CD4-positive, alpha-beta T cell (primary cell): ENCODE measurements at regions not wholly inside any gene's neighbourhood (a gene's known extent, or its start where the extent isn't known, plus 50 kb on each side); places are given as distances from the start of the nearest gene placed in this dataset.
A peak's percentile ranks its signal among the peaks of the same experiment; 100 is the strongest.

ENCODE experiments used
- ATAC-seq: fragments of 200-7000 bp; cut with Tn5 transposase; one replicate; pipeline ENCODE4 v1.10.0; 2022; ENCODE audit warnings: mild to moderate bottlenecking; ENCODE audit not compliant: poor library complexity
- CTCF ChIA-PET: fragments of 350-600 bp; sonication (Branson Sonifier 250); formaldehyde crosslinking; loops from one replicate; lab custom pipeline; 2021; ENCODE audit warnings: antibody characterized with exemption, inconsistent platforms; lab: Charles Lee
- POLR2A ChIA-PET: fragments of 350-600 bp; sonication (Branson Sonifier 250); formaldehyde crosslinking; loops from one replicate; lab custom pipeline; 2021; ENCODE audit warnings: antibody characterized with exemption, inconsistent platforms; lab: Charles Lee
- DNase-seq, 14 experiments: peaks; one replicate each; pipeline ENCODE4 v3.0.0-alpha.2; 2013 to 2020; ENCODE audit warnings: mixed read lengths in 2 of 14
- H3K27ac ChIP-seq, 2 donors: one replicate each; pipeline versions ENCODE4 v1.5.1 to v1.7.0; 2013; ENCODE audit warnings: low read length in 2 of 2, low read depth in 1 of 2, mild to moderate bottlenecking in 1 of 2
- H3K27me3 ChIP-seq, 2 experiments: 1 replicate in 1 of 2; 2 replicates in 1 of 2; pipeline versions ENCODE4 v1.6.1 to v1.7.0; 2013; ENCODE audit warnings: low read length in 2 of 2, control low read depth in 1 of 2, mild to moderate bottlenecking in 1 of 2, moderate library complexity in 1 of 2; ENCODE audit not compliant: insufficient read depth in 2 of 2, control insufficient read depth in 1 of 2
- H3K36me3 ChIP-seq: one replicate; pipeline ENCODE4 v1.6.1; 2013; ENCODE audit warnings: low read length, control low read depth; ENCODE audit not compliant: insufficient read depth
- H3K4me1 ChIP-seq: one replicate; pipeline ENCODE4 v1.6.1; 2013; ENCODE audit warnings: low read length, control low read depth; ENCODE audit not compliant: insufficient read depth
- H3K4me3 ChIP-seq: one replicate; pipeline ENCODE4 v1.5.1; 2013; ENCODE audit warnings: mild to moderate bottlenecking, low read length, moderate library complexity
- H3K9me3 ChIP-seq, 2 experiments: 1 replicate in 1 of 2; 2 replicates in 1 of 2; pipeline versions ENCODE4 v1.6.1 to v1.7.0; 2013; ENCODE audit warnings: low read length in 2 of 2, mild to moderate bottlenecking in 2 of 2, control low read depth in 1 of 2, moderate library complexity in 1 of 2; ENCODE audit not compliant: control insufficient read depth in 1 of 2, insufficient read depth in 1 of 2
- H3K27ac Mint-ChIP-seq: one replicate; pipeline ENCODE4 v1.8.0; 2020; ENCODE audit warnings: mixed read lengths
- H3K27me3 Mint-ChIP-seq: one replicate; pipeline ENCODE4 v1.8.0; 2021; ENCODE audit warnings: mixed read lengths
- H3K36me3 Mint-ChIP-seq: one replicate; pipeline ENCODE4 v1.8.0; 2021; ENCODE audit warnings: low read depth, mixed read lengths
- H3K4me1 Mint-ChIP-seq: one replicate; pipeline ENCODE4 v1.8.0; 2021; ENCODE audit warnings: low read depth, mixed read lengths
- H3K4me3 Mint-ChIP-seq: one replicate; pipeline ENCODE4 v1.8.0; 2020; ENCODE audit warnings: mild to moderate bottlenecking, mixed read lengths
- H3K9me3 Mint-ChIP-seq: one replicate; pipeline ENCODE4 v1.8.0; 2020; ENCODE audit warnings: mixed read lengths
- CTCF ChIP-seq: fragments of 200-600 bp; IDR thresholded peaks from one replicate; pipeline ENCODE4 v1.8.0; 2022; ENCODE audit warnings: antibody characterized with exemption, mild to moderate bottlenecking
- intact Hi-C, 2 experiments: fragments of 100-400 bp; cut with DNase I in 1 of 2; cut with micrococcal nuclease in 1 of 2; formaldehyde crosslinking; loops; one replicate each; pipeline versions ENCODE4 v1.15.1 to v1.9.0; 2023 to 2025; cut with DNase I, micrococcal nuclease

GRCh38 chr1:91129458-91129857 lies 107.6 kb upstream of the ZNF644 start:
- no peaks in the 10 kb centered on the region for H3K9me3 Mint-ChIP-seq
- DNase-seq (no peak), ATAC-seq (no peak)
- TF ChIP-seq CTCF, result no peak
- no peaks in the 10 kb centered on the region for H3K36me3 Mint-ChIP-seq
- Histone ChIP-seq H3K9me3 (no peaks in the 10 kb centered on the region), H3K4me3 (no peak overlapping the region), H3K36me3 (no peaks in the 10 kb centered on the region), H3K27me3 (peaks cover 6 to 7% of the 10 kb centered on the region in 2 experiments), H3K27ac (no peak overlapping the region), H3K4me1 (no peaks in the 10 kb centered on the region)
- H3K27me3 Mint-ChIP-seq, result peaks cover 9% of the 10 kb centered on the region
- no peaks in the 10 kb centered on the region for H3K4me1 Mint-ChIP-seq
- intact Hi-C loops, result no loop called here
- H3K27ac Mint-ChIP-seq, result no peak overlapping the region
- ChIA-PET POLR2A (no interaction called here), CTCF (no interaction called here)
- H3K4me3 Mint-ChIP-seq, result no peak overlapping the region

GRCh38 chr1:91129017-91129416 lies 107.2 kb upstream of the ZNF644 start:
- H3K36me3 ChIP-seq, result no peaks in the 10 kb centered on the region
- DNase-seq (no peak), ATAC-seq (no peak)
- no peak overlapping the region for H3K4me3 ChIP-seq
- intact Hi-C loops, result no loop called here
- no peak overlapping the region for H3K4me3 Mint-ChIP-seq
- peaks cover 6 to 7% of the 10 kb centered on the region in 2 experiments for H3K27me3 ChIP-seq
- no peak for TF ChIP-seq CTCF
- no peak overlapping the region for H3K27ac ChIP-seq
- ChIA-PET CTCF (no interaction called here), POLR2A (no interaction called here)
- no peak overlapping the region for H3K27ac Mint-ChIP-seq
- no peaks in the 10 kb centered on the region for H3K36me3 Mint-ChIP-seq
- H3K27me3 Mint-ChIP-seq, result peaks cover 9% of the 10 kb centered on the region
- no peaks in the 10 kb centered on the region for H3K4me1 ChIP-seq
- H3K9me3 ChIP-seq, result no peaks in the 10 kb centered on the region
- no peaks in the 10 kb centered on the region for H3K9me3 Mint-ChIP-seq
- H3K4me1 Mint-ChIP-seq, result no peaks in the 10 kb centered on the region

GRCh38 chr1:91124989-91125417 lies 103.2 kb upstream of the ZNF644 start:
- H3K27ac ChIP-seq, result no peak overlapping the region
- no peak for TF ChIP-seq CTCF
- Mint-ChIP-seq H3K4me3 (no peak overlapping the region), H3K4me1 (no peaks in the 10 kb centered on the region), H3K36me3 (no peaks in the 10 kb centered on the region), H3K9me3 (no peaks in the 10 kb centered on the region), H3K27ac (no peak overlapping the region), H3K27me3 (no peaks in the 10 kb centered on the region)
- H3K4me1 ChIP-seq, result no peaks in the 10 kb centered on the region
- no peak overlapping the region for H3K4me3 ChIP-seq
- no peaks in the 10 kb centered on the region for H3K36me3 ChIP-seq
- DNase-seq (peak in 4 of 14 experiments; percentile 5 to 51 (median 10)), ATAC-seq (no peak)
- intact Hi-C loops, result no loop called here
- no peaks in the 10 kb centered on the region for H3K9me3 ChIP-seq
- peaks cover 0 to 3% of the 10 kb centered on the region in 2 experiments for H3K27me3 ChIP-seq
- CTCF ChIA-PET, result no interaction called here
- POLR2A ChIA-PET, result no interaction called here
